ENCODE measurements at regions not wholly inside any gene's neighbourhood (a gene's known extent, or its start where the extent isn't known, plus 50 kb on each side); places are given as distances from the start of the nearest gene placed in this dataset.

- H3K9me2 ChIP-seq: no peaks in the 10 kb centered on the region
Measured at GRCh38 chr3:117708601-117709000, 999.0 kb downstream of the TUSC7 start.

More at GRCh38 chr3:117708601-117709000, 999.0 kb downstream of the TUSC7 start:
- no peaks in the 10 kb centered on the region for H3K79me2 ChIP-seq (ENCODE audit: insufficient read depth)
- TF ChIP-seq GATA2 (CRISPR knock-in tag; IDR thresholded peaks at IDR 0.05) (no peak), SMC3 (IDR thresholded peaks at IDR 0.05; ENCODE audit: low read depth, low read length) (no peak), JUND (IDR thresholded peaks at IDR 0.05) (no peak), IRF3 (IDR thresholded peaks at IDR 0.05; ENCODE audit: low read depth, low read length) (no peak), MAX (IDR thresholded peaks at IDR 0.05; ENCODE audit: low read depth) (no peak), RXRA (IDR thresholded peaks at IDR 0.05; ENCODE audit: borderline replicate concordance, low read depth) (no peak), EP300 (IDR thresholded peaks at IDR 0.05; ENCODE audit: borderline replicate concordance in 1 of 2, low read depth in 1 of 2, low read length in 1 of 2) (no peak), NRF1 (IDR thresholded peaks at IDR 0.05; ENCODE audit: low read depth, low read length) (no peak), NFIC (IDR thresholded peaks at IDR 0.05; ENCODE audit: borderline replicate concordance) (no peak), POLR2AphosphoS5 (IDR thresholded peaks at IDR 0.05; ENCODE audit: low read depth, low read length) (no peak), RAD21 (IDR thresholded peaks at IDR 0.05; ENCODE audit: low read length) (no peak), FOXM1 (IDR thresholded peaks at IDR 0.05; ENCODE audit: low read depth) (no peak), SIN3A (IDR thresholded peaks at IDR 0.05; ENCODE audit: borderline replicate concordance, low read depth, low read length) (no peak), USF1 (IDR thresholded peaks at IDR 0.05; ENCODE audit: borderline replicate concordance, low read depth) (no peak), MXI1 (IDR thresholded peaks at IDR 0.05; ENCODE audit: low read depth, low read length) (no peak), CTCF (IDR thresholded peaks at IDR 0.05) (no peak), MEF2A (IDR thresholded peaks at IDR 0.05; ENCODE audit: borderline replicate concordance, low read depth) (no peak), RFX5 (IDR thresholded peaks at IDR 0.05; ENCODE audit: low read length) (no peak)
- TF ChIP-seq, protein P1, sequence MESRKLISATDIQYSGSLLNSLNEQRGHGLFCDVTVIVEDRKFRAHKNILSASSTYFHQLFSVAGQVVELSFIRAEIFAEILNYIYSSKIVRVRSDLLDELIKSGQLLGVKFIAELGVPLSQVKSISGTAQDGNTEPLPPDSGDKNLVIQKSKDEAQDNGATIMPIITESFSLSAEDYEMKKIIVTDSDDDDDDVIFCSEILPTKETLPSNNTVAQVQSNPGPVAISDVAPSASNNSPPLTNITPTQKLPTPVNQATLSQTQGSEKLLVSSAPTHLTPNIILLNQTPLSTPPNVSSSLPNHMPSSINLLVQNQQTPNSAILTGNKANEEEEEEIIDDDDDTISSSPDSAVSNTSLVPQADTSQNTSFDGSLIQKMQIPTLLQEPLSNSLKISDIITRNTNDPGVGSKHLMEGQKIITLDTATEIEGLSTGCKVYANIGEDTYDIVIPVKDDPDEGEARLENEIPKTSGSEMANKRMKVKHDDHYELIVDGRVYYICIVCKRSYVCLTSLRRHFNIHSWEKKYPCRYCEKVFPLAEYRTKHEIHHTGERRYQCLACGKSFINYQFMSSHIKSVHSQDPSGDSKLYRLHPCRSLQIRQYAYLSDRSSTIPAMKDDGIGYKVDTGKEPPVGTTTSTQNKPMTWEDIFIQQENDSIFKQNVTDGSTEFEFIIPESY (IDR thresholded peaks at IDR 0.05; ENCODE audit: borderline replicate concordance, low read depth): no peak
- TF ChIP-seq, protein P2, sequence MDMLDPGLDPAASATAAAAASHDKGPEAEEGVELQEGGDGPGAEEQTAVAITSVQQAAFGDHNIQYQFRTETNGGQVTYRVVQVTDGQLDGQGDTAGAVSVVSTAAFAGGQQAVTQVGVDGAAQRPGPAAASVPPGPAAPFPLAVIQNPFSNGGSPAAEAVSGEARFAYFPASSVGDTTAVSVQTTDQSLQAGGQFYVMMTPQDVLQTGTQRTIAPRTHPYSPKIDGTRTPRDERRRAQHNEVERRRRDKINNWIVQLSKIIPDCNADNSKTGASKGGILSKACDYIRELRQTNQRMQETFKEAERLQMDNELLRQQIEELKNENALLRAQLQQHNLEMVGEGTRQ (IDR thresholded peaks at IDR 0.05; ENCODE audit: borderline replicate concordance, low read depth, low read length): no peak
- H3K36me3 ChIP-seq (replicated peaks in 1 of 2; ENCODE audit: control insufficient read depth in 1 of 2, insufficient read depth in 2 of 2, low read length in 1 of 2): no peaks in the 10 kb centered on the region
- no peak overlapping the region for H3K4me3 ChIP-seq (ENCODE audit: low read depth in 2 of 2, low read length in 1 of 2)
- no peak for DNase-seq
- ChIA-PET POLR2A (no interaction called here), CTCF (interaction anchor here (0.6 kb wide), 1 partner anchor 86 kb away, joined by 4 read pairs; no protein-coding TSS in a partner anchor)
- H3K4me1 ChIP-seq (ENCODE audit: control insufficient read depth in 1 of 2, insufficient read depth in 2 of 2, low read depth in 1 of 2, low read length in 1 of 2): no peaks in the 10 kb centered on the region
- no peaks in the 10 kb centered on the region for H3K27me3 ChIP-seq (ENCODE audit: insufficient read depth)
- no peaks in the 10 kb centered on the region for H3F3A ChIP-seq (replicated peaks; ENCODE audit: insufficient read depth)
- H4K20me1 ChIP-seq (ENCODE audit: insufficient read depth): no peaks in the 10 kb centered on the region
- WGBS (ENCODE audit: low lambda C conversion rate): 90% methylated on average over 3 of the region's 3 CpGs
- H3K27ac ChIP-seq (ENCODE audit: low read depth in 2 of 2, low read length in 1 of 2): no peak overlapping the region
- no peaks in the 10 kb centered on the region for H3K9me3 ChIP-seq
- no peak overlapping the region for H3K9ac ChIP-seq
- no peak overlapping the region for H3K4me2 ChIP-seq
- no peak overlapping the region for H2AFZ ChIP-seq (ENCODE audit: low read depth)
